ENCODE measurements at regions not wholly inside any gene's neighbourhood (a gene's known extent, or its start where the extent isn't known, plus 50 kb on each side); places are given as distances from the start of the nearest gene placed in this dataset.

GRCh38 chr17:51354936-51355335 lies 94.6 kb downstream of the UTP18 start:
- intact Hi-C loops (cut with DNase I; ENCODE audit: low total_unique reads) (no loop called here), in situ Hi-C loops (cut with MboI; ENCODE audit: low sequenced_read_pairs in 4 of 4) (no loop called here)
- ATAC-seq = no peak
- no peak overlapping the region for H3K4me3 ChIP-seq
- TF ChIP-seq POLR2A (IDR thresholded peaks at IDR 0.05) (no peak), CTCF (IDR thresholded peaks at IDR 0.05 in 4 of 5, conservative IDR thresholded peaks at IDR 0.05 in 1 of 5) (no peak)
- no peaks in the 10 kb centered on the region for H3K27me3 ChIP-seq
- H3K4me1 ChIP-seq = no peaks in the 10 kb centered on the region
- H3K9me3 ChIP-seq = no peaks in the 10 kb centered on the region
- no peak overlapping the region for H3K27ac ChIP-seq
- H3K36me3 ChIP-seq = no peaks in the 10 kb centered on the region
- no peak for DNase-seq

GRCh38 chr17:51355441-51356410 lies 95.4 kb downstream of the UTP18 start:
- in situ Hi-C loops (cut with MboI; ENCODE audit: low sequenced_read_pairs in 4 of 4) = no loop called here
- H3K4me1 ChIP-seq = no peaks in the 10 kb centered on the region

GRCh38 chr17:51359055-51359454 lies 98.7 kb downstream of the UTP18 start:
- Histone ChIP-seq H3K4me1 (no peaks in the 10 kb centered on the region), H3K27ac (no peak overlapping the region), H3K36me3 (no peaks in the 10 kb centered on the region), H3K27me3 (no peaks in the 10 kb centered on the region), H3K4me3 (no peak overlapping the region), H3K9me3 (no peaks in the 10 kb centered on the region)
- no peak for DNase-seq
- in situ Hi-C loops (cut with MboI; ENCODE audit: low sequenced_read_pairs in 4 of 4) (no loop called here), intact Hi-C loops (cut with DNase I; ENCODE audit: low total_unique reads) (no loop called here)
- no peak for TF ChIP-seq CTCF (IDR thresholded peaks at IDR 0.05 in 4 of 5, conservative IDR thresholded peaks at IDR 0.05 in 1 of 5)
- no peak for TF ChIP-seq POLR2A (IDR thresholded peaks at IDR 0.05)
- no peak for ATAC-seq

More at GRCh38 chr17:51355441-51356410, 95.4 kb downstream of the UTP18 start:
- no peak for DNase-seq
- no peak overlapping the region for H3K27ac ChIP-seq
- H3K9me3 ChIP-seq = no peaks in the 10 kb centered on the region
- H3K27me3 ChIP-seq = no peaks in the 10 kb centered on the region
- no peak for TF ChIP-seq POLR2A (IDR thresholded peaks at IDR 0.05)
- TF ChIP-seq CTCF (IDR thresholded peaks at IDR 0.05 in 4 of 5, conservative IDR thresholded peaks at IDR 0.05 in 1 of 5) = no peak
- intact Hi-C loops (cut with DNase I; ENCODE audit: low total_unique reads) = no loop called here
- no peaks in the 10 kb centered on the region for H3K36me3 ChIP-seq
- no peak for ATAC-seq
- H3K4me3 ChIP-seq = no peak overlapping the region

- Histone ChIP-seq H3K27me3 (no peaks in the 10 kb centered on the region), H3K27ac (no peak overlapping the region), H3K9me3 (no peaks in the 10 kb centered on the region), H3K4me1 (no peaks in the 10 kb centered on the region), H3K4me3 (no peak overlapping the region), H3K36me3 (no peaks in the 10 kb centered on the region)
- DNase-seq (no peak), ATAC-seq (no peak)
- intact Hi-C loops (cut with DNase I; ENCODE audit: low total_unique reads) = no loop called here
- in situ Hi-C loops (cut with MboI; ENCODE audit: low sequenced_read_pairs in 4 of 4) = no loop called here
- TF ChIP-seq POLR2A (IDR thresholded peaks at IDR 0.05) = no peak
- TF ChIP-seq CTCF (IDR thresholded peaks at IDR 0.05 in 4 of 5, conservative IDR thresholded peaks at IDR 0.05 in 1 of 5) = no peak
Observed at GRCh38 chr17:51362811-51363585, 102.7 kb downstream of the UTP18 start.
